ENCODE measurements at regions not wholly inside any gene's neighbourhood (a gene's known extent, or its start where the extent isn't known, plus 50 kb on each side); places are given as distances from the start of the nearest gene placed in this dataset.
"Not testable (repeated sequence)": the region's sequence is repeated elsewhere in the genome, so short reads cannot be mapped to it uniquely, and the experiment has no call there.

GRCh38 chrX:9299681-9300080 is 165.2 kb upstream of the TBL1X start:
- not testable (repeated sequence) for DNase-seq (ENCODE audit: low read depth); H3K4me3 ChIP-seq (ENCODE audit: low read depth, low read length)

GRCh38 chrX:9301836-9302235 is 163.0 kb upstream of the TBL1X start:
- no peak for DNase-seq (ENCODE audit: low read depth)
- no peak overlapping the region for H3K4me3 ChIP-seq (ENCODE audit: low read depth, low read length)

DNA sequence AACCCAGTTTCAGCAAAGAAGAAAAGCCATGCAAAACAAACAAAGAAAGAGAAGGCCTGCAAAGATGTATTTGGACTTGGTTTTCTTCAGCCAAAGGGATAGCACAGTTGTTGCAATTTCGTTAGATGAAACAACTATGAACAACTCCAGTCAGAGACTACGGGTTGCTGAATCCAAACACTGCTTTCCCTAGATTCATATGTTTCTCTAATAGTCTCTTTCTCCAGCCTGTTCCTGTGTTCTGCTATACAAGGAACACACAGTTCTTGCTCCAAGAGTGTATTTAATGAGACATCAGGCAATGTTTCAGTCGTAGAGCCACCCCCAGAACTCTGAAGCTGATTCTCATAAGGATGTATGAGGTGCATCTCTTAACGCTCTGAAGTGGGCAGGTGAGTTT is 162.5 kb upstream of the TBL1X start:
- no peak overlapping the region for H3K4me3 ChIP-seq (ENCODE audit: low read depth, low read length)
- no peak for DNase-seq (ENCODE audit: low read depth)

- no peak for DNase-seq (ENCODE audit: low read depth)
- H3K4me3 ChIP-seq (ENCODE audit: low read depth, low read length): no peak overlapping the region
Measured at GRCh38 chrX:9308426-9308825, 156.4 kb upstream of the TBL1X start.

DNA sequence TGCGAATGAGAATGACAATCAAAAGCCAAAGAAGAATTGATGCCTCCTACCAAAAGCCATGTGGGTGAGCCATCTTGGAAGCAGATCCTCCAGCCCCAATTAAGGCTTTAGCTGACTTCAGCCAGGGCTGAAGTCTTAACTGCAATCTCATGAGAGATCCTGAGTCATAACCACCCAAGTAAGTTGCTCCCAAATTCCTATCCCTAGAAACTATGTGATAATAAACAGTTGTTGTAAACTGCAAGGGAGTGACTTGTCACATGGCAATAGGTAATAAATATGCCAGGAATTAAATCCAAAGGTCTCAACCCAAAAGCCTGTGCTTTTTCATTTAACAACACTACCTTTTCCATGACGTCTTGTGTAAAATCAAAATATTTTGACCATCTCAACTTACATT is 154.2 kb upstream of the TBL1X start:
- H3K4me3 ChIP-seq (ENCODE audit: low read depth, low read length): no peak overlapping the region
- no peak for DNase-seq (ENCODE audit: low read depth)

DNA sequence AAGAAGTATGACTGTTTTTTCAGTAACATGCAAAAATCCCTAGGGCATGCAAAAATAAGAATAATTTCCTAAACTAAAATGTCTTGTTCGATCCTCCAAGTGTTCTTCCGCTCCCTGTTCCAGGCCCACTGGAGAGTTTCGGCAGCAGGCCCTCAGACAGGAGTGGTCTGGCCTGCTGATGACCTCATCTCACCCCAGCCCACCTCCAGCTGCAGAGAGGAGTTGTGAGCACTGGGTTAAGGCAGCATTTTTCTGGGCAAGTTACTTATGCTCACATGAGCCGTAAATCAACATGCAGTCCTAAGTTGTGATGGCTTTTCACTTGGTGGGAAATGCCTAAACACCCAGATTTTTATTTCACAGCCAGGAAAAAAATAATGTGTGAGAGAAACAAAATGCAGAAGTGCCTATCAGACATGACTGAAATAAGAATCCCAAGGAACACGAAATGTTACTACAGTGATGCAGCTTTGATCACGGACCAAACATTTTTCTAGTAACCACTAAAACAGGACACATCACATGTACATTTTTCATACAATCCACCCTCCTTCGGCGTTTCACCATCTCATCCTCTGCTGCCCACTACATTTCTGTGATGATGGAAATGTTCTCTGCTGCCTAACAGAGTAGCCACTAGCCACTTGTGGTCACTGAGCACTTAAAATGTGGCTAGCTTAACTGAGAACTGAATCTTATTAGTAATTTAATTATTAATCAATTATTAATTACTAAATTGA is 153.3 kb upstream of the TBL1X start:
- no peak overlapping the region for H3K4me3 ChIP-seq (ENCODE audit: low read depth, low read length)
- DNase-seq (ENCODE audit: low read depth): no peak

DNA sequence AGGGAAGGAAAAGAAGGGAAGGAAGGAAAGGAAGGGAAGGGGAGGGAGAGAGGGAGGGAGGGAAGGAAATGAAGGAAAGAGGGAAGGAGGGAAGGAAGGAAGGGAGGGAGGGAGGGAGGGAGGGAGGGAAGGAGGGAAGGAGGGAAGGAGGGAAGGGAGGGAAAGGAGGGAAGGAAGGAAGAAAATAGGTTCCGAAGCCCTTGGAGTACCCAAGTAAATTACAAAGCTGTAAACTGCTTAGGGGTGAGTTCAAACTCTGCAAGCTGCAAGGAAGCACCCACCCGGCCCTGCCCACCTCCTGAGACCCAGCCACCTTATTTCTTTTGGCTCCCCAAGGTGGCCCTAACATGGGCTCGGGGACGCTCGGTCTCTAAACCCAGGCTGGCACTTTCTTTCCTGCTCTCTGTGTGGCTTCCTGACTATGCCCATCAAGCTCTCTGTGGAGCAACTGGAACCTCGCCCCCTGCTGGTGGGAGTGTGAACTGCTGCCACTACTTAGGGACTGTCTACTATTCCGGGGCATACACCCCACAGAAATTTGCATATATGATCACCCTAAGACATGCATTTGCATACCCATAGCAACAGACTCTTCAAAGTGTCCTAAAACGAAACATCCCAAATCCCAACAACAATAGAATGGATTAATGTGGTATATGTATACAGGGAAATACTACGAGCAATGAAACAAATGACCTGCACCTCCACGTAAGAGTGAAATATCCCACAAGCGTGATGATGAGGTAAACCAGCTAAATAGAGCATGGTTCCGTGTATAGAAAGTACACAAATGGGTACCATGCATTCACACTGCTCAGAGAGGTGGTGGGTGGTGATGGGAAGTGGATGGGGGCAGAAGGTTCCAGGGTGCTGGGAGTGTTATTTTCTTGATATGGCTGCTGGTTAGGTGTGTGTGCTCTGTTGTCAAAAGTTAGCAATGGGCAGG is 151.7 kb upstream of the TBL1X start:
- H3K4me3 ChIP-seq (ENCODE audit: low read depth, low read length): no peak overlapping the region
- DNase-seq (ENCODE audit: low read depth): no peak

GRCh38 chrX:9315086-9315485 is 149.8 kb upstream of the TBL1X start:
- DNase-seq (ENCODE audit: low read depth): no peak
- no peak overlapping the region for H3K4me3 ChIP-seq (ENCODE audit: low read depth, low read length)

DNA sequence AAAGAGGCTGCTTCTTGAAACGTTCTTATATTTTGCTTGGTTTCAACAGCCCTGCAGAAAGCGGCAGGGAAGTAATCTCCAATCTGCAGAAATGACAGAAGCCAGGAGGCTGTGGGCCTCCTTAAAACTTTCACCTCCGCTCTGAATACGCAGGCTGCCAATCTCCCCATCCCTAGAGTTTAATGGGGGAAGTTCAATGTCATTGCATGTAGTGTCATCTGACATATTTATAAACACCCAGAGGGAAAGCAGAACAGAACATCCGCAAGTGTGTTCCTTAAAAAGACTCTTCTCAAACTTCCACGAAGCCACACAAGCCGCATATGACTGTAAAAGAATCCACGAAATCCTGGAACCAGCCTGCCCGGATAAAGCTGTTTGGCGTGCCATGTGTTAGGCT is 148.8 kb upstream of the TBL1X start:
- DNase-seq (ENCODE audit: low read depth): no peak
- H3K4me3 ChIP-seq (ENCODE audit: low read depth, low read length): no peak overlapping the region

- no peak overlapping the region for H3K4me3 ChIP-seq (ENCODE audit: low read depth, low read length)
- DNase-seq (ENCODE audit: low read depth): no peak
Measured at GRCh38 chrX:9317176-9317575, 147.7 kb upstream of the TBL1X start.

DNA sequence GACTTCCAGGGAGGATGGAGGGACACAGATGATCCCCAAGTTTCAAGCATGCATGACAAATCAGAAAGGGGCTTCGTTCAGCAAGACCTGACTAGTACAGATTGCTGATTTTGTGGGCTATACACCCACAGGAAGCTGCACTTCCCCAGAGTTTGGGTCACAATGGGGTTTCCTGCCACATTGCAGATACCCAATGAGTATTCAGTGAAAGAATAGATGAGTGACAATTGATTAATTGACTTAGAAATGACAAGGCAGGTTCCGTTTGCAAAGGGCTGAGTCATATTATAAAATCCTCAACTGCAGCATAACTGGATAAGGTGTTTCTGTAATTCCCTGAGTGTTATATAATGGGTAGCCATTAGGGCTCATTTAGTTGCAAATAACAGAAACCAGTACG is 146.6 kb upstream of the TBL1X start:
- no peak for DNase-seq (ENCODE audit: low read depth)
- H3K4me3 ChIP-seq (ENCODE audit: low read depth, low read length): no peak overlapping the region

DNA sequence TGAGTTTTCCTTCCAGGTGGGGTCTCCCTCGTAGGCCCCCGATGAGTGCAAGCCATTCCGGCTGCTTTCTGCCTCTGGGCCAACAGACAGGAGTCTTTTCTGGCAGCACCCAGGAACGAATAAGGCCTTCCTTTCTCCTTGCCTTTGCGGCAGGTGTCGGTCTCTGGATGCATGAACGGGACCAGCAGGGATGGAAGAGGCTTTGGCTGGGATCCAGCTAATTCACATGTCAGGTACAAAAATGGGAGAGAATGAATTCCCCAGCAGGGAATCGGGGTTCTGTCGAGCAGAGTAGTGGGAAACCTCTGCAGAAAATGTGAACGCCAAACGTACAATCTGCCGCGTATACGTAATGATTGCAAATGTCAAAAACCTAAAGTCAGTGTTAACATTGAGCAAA is 146.1 kb upstream of the TBL1X start:
- H3K4me3 ChIP-seq (ENCODE audit: low read depth, low read length): no peak overlapping the region
- DNase-seq (ENCODE audit: low read depth): no peak

GRCh38 chrX:9320940-9321339 is 143.9 kb upstream of the TBL1X start:
- H3K4me3 ChIP-seq (ENCODE audit: low read depth, low read length): no peak overlapping the region
- DNase-seq (ENCODE audit: low read depth): no peak

GRCh38 chrX:9324676-9325075 is 140.2 kb upstream of the TBL1X start:
- no peak overlapping the region for H3K4me3 ChIP-seq (ENCODE audit: low read depth, low read length)
- DNase-seq (ENCODE audit: low read depth): no peak

GRCh38 chrX:9326369-9326768 is 138.5 kb upstream of the TBL1X start:
- no peak for DNase-seq (ENCODE audit: low read depth)
- H3K4me3 ChIP-seq (ENCODE audit: low read depth, low read length): no peak overlapping the region

GRCh38 chrX:9327086-9327746 is 137.6 kb upstream of the TBL1X start:
- no peak for DNase-seq (ENCODE audit: low read depth)

DNA sequence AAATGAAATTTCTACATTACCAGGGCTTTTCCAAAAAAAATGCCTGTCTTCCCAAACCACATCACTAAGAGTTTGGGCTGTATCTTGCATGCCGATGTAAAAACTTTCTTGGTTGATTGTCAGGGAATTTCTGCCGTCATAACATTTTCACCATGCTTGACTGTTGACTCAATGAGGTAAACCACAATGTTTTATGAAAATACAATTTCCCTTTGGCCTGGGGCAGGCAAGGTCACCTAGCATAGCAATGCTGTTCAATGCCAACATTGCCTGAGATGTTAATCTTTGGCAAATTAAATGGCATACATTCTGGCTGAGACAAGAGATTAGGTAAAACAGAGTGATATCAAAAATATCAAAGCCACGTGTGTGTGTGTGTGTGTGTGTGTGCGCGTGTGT is 137.1 kb upstream of the TBL1X start:
- DNase-seq (ENCODE audit: low read depth): no peak
- no peak overlapping the region for H3K4me3 ChIP-seq (ENCODE audit: low read depth, low read length)

More at GRCh38 chrX:9327086-9327746, 137.6 kb upstream of the TBL1X start:
- no peak overlapping the region for H3K4me3 ChIP-seq (ENCODE audit: low read depth, low read length)

GRCh38 chrX:9329056-9329455 is 135.8 kb upstream of the TBL1X start:
- DNase-seq (ENCODE audit: low read depth): no peak

GRCh38 chrX:9330249-9330982 is 134.4 kb upstream of the TBL1X start:
- DNase-seq (ENCODE audit: low read depth): no peak
- H3K4me3 ChIP-seq (ENCODE audit: low read depth, low read length): no peak overlapping the region

More at GRCh38 chrX:9329056-9329455, 135.8 kb upstream of the TBL1X start:
- H3K4me3 ChIP-seq (ENCODE audit: low read depth, low read length): no peak overlapping the region

Measured in skeletal muscle cell (primary cell).